22Rv1 (cell line): ENCODE measurements at regions not wholly inside any gene's neighbourhood (a gene's known extent, or its start where the extent isn't known, plus 50 kb on each side); places are given as distances from the start of the nearest gene placed in this dataset.

Experiments
- CTCF ChIP-seq: fragments of 450-650 bp; IDR thresholded peaks from 2 replicates; pipeline ENCODE4 v1.5.1; 2017; ENCODE audit warnings: mild to moderate bottlenecking
- ZFX ChIP-seq: fragments of 450-650 bp; IDR thresholded peaks from 2 replicates; pipeline ENCODE4 v1.6.1; 2017; ENCODE audit warnings: antibody characterized with exemption, borderline replicate concordance

DNA sequence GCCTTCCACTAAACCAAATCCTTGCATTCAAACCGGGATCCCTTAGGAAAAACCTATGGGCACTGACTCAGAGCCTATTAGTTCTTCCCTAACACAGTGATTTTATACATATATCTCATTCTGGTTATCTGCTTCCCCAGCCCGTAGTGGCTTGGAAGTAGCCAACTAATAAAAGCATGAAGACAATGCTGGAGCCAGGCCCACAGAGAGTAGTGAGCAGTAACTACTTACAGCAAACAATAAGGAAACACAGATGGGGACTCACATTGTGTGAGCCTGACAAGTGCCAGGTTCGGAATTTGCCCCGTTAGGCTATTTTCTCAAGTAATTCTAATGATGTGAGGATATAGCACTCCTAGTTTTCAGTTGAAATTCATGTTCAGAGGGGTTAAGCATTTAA lies 83.3 kb upstream of the OR5AK2 start:
- no peak for TF ChIP-seq CTCF
- no peak for TF ChIP-seq ZFX
